Endothelial cell of umbilical vein (primary cell): ENCODE measurements at regions not wholly inside any gene's neighbourhood (a gene's known extent, or its start where the extent isn't known, plus 50 kb on each side); places are given as distances from the start of the nearest gene placed in this dataset.

ENCODE experiments used
- BruUV-seq: library from RNA; stranded (reverse); fragments of 400-500 nt; replicated peaks from 2 replicates; lab custom pipeline; 2021; lab: Mats Ljungman, UMichigan
- CTCF ChIA-PET: fragments of 300-600, 350-600 bp; sonication (Branson Sonifier 250); formaldehyde crosslinking; loops from one replicate; lab custom pipeline; 2021; ENCODE audit warnings: antibody characterized with exemption, inconsistent platforms; lab: Charles Lee
- POLR2A ChIA-PET: fragments of 300-600, 350-600 bp; sonication (Branson Sonifier 250); formaldehyde crosslinking; loops from one replicate; lab custom pipeline; 2021; ENCODE audit warnings: antibody characterized with exemption, inconsistent platforms; lab: Charles Lee
- DNase-seq: peaks from one replicate; pipeline ENCODE4 v3.0.0-alpha.2; 2011; ENCODE audit warnings: low read depth, low spot score
- FAIRE-seq: peaks from 2 replicates; lab custom pipeline; 2011; peaks lifted over from hg19 to GRCh38; lab: Jason Lieb, UNC
- H2AFZ ChIP-seq: 2 replicates; pipeline ENCODE4 v1.6.0; 2012; ENCODE audit warnings: low read depth, low read length, control low read depth, inconsistent platforms
- H3K27ac ChIP-seq: 2 replicates; pipeline ENCODE4 v1.5.1; 2011; ENCODE audit warnings: low read depth, mild to moderate bottlenecking, control low read depth, low read length, moderate library complexity; ENCODE audit not compliant: insufficient read depth
- H3K27me3 ChIP-seq, 2 experiments: 2 replicates each; pipeline versions ENCODE4 v1.6.0 to v1.6.1; 2011; ENCODE audit warnings: low read length in 2 of 2, mixed read lengths in 1 of 2; ENCODE audit not compliant: control insufficient read depth in 2 of 2, insufficient read depth in 2 of 2
- H3K36me3 ChIP-seq, 2 experiments: 2 replicates in 1 of 2; 3 replicates in 1 of 2; pipeline ENCODE4 v1.5.1; 2011; ENCODE audit warnings: low read length in 2 of 2, mild to moderate bottlenecking in 1 of 2, moderate library complexity in 1 of 2; ENCODE audit not compliant: control insufficient read depth in 2 of 2, insufficient read depth in 2 of 2; ENCODE audit errors: extremely low read depth in 1 of 2
- H3K4me1 ChIP-seq: 3 replicates; pipeline ENCODE4 v1.5.1; 2011; ENCODE audit warnings: mild to moderate bottlenecking, low read length; ENCODE audit not compliant: control insufficient read depth, insufficient read depth; ENCODE audit errors: extremely low read depth
- H3K4me2 ChIP-seq: 2 replicates; pipeline ENCODE4 v1.6.1; 2011; ENCODE audit warnings: low read length, control low read depth, mixed read lengths; ENCODE audit not compliant: insufficient read depth
- H3K4me3 ChIP-seq, 3 experiments: fragments of 200-600 bp in 1 of 3; sonication (generic), shearing (Covaris generic) in 1 of 3; replicated peaks in 1 of 3; 2 replicates each; pipeline ENCODE4 v1.5.1; 2011 to 2016; ENCODE audit warnings: control low read depth in 3 of 3, low read length in 3 of 3, mild to moderate bottlenecking in 2 of 3, inconsistent platforms in 1 of 3, low read depth in 1 of 3, moderate library complexity in 1 of 3; ENCODE audit not compliant: insufficient read depth in 1 of 3
- H3K79me2 ChIP-seq: 2 replicates; pipeline ENCODE4 v1.6.0; 2012; ENCODE audit warnings: low read length, inconsistent platforms; ENCODE audit not compliant: control insufficient read depth, insufficient read depth
- H3K9ac ChIP-seq: replicated peaks from 2 replicates; pipeline ENCODE3; 2011; ENCODE audit warnings: low read length, control low read depth; ENCODE audit not compliant: insufficient read depth; ENCODE audit errors: extremely low read depth
- H3K9me1 ChIP-seq: replicated peaks from 3 replicates; pipeline ENCODE4 v1.6.0; 2011; ENCODE audit warnings: mild to moderate bottlenecking, low read length; ENCODE audit not compliant: control insufficient read depth, insufficient read depth; ENCODE audit errors: extremely low read depth
- H3K9me3 ChIP-seq: replicated peaks from 2 replicates; pipeline ENCODE4 v1.5.1; 2012; ENCODE audit warnings: low read length, inconsistent platforms; ENCODE audit not compliant: control insufficient read depth, insufficient read depth
- H4K20me1 ChIP-seq: replicated peaks from 2 replicates; pipeline ENCODE3; 2011; ENCODE audit warnings: mild to moderate bottlenecking, low read length; ENCODE audit not compliant: control insufficient read depth, insufficient read depth; ENCODE audit errors: extremely low read depth
- CTCF ChIP-seq, 2 donors: IDR thresholded peaks; 1 replicate in 1 of 2; 2 replicates in 1 of 2; pipeline ENCODE4 v1.5.1; 2011; ENCODE audit warnings: low read length in 2 of 2, mild to moderate bottlenecking in 2 of 2, moderate library complexity in 2 of 2, control low read depth in 1 of 2, inconsistent platforms in 1 of 2, low read depth in 1 of 2; ENCODE audit not compliant: insufficient read depth in 1 of 2; ENCODE audit errors: extremely low read depth in 1 of 2
- EZH2 ChIP-seq: IDR thresholded peaks from 2 replicates; pipeline ENCODE4 v1.6.1; 2012; ENCODE audit warnings: borderline replicate concordance, low read depth, mild to moderate bottlenecking, moderate library complexity, low read length, inconsistent platforms; ENCODE audit not compliant: severe bottlenecking
- FOS ChIP-seq: IDR thresholded peaks from 2 replicates; pipeline ENCODE4 v1.6.1; 2011; ENCODE audit warnings: mild to moderate bottlenecking, low read length, moderate library complexity, borderline replicate concordance; ENCODE audit not compliant: insufficient read depth
- GATA2 ChIP-seq: IDR thresholded peaks from 2 replicates; pipeline ENCODE4 v1.7.0; 2011; ENCODE audit warnings: low read depth, mild to moderate bottlenecking, moderate library complexity, mixed read lengths, low read length; ENCODE audit not compliant: insufficient read length, insufficient read depth
- JUN ChIP-seq: IDR thresholded peaks from 2 replicates; pipeline ENCODE4 v1.6.1; 2011; ENCODE audit warnings: borderline replicate concordance, low read depth; ENCODE audit not compliant: insufficient read length, insufficient read depth
- MAX ChIP-seq: IDR thresholded peaks from 2 replicates; pipeline ENCODE4 v1.6.1; 2011; ENCODE audit not compliant: insufficient read depth, insufficient read length
- MYC ChIP-seq: IDR thresholded peaks from one replicate; pipeline ENCODE4 v1.6.1; 2011; ENCODE audit warnings: mild to moderate bottlenecking, low read depth, low read length
- POLR2A ChIP-seq: IDR thresholded peaks from 2 replicates; pipeline ENCODE4 v1.6.1; 2012; ENCODE audit warnings: low read depth, mild to moderate bottlenecking, control low read depth, low read length
- POLR2AphosphoS5 ChIP-seq: IDR thresholded peaks from 2 replicates; pipeline ENCODE4 v1.6.1; 2012; ENCODE audit warnings: low read depth, mild to moderate bottlenecking, control low read depth, low read length, moderate library complexity; ENCODE audit not compliant: insufficient read depth
- dilution Hi-C: fragments of 300-500 bp; cut with MboI; formaldehyde crosslinking; loops from one replicate; pipeline ENCODE4 v1.15.0; 2019; ENCODE audit warnings: low sequenced_read_pairs; ENCODE audit not compliant: extremely low pct_ligation_motif_present
- intact Hi-C: fragments of 100-400 bp; cut with micrococcal nuclease; formaldehyde crosslinking; loops from one replicate; pipeline ENCODE4 v1.10.0; 2022

GRCh38 chr6:28710466-28711191 lies 184.9 kb downstream of the GPX5 start:
- Histone ChIP-seq H3K4me2 (no peak overlapping the region), H4K20me1 (no peaks in the 10 kb centered on the region), H3K9ac (no peak overlapping the region), H3K36me3 (no peaks in the 10 kb centered on the region), H3K27me3 (peaks cover 0 to 2% of the 10 kb centered on the region in 2 experiments), H3K27ac (no peak overlapping the region), H3K9me3 (no peaks in the 10 kb centered on the region), H3K4me1 (peaks cover 5% of the 10 kb centered on the region), H3K79me2 (no peaks in the 10 kb centered on the region), H3K9me1 (no peaks in the 10 kb centered on the region), H2AFZ (no peak overlapping the region), H3K4me3 (no peak overlapping the region)
- ChIA-PET CTCF (no interaction called here), POLR2A (no interaction called here)
- FAIRE-seq (no peak), DNase-seq (no peak)
- dilution Hi-C loops = no loop called here
- BruUV-seq = no TSS peak
- TF ChIP-seq MYC (no peak), FOS (no peak), CTCF (IDR thresholded peaks at IDR 0.05; ENCODE audit: extremely low read depth in 1 of 2, insufficient read depth in 1 of 2, low read depth in 1 of 2, low read length in 2 of 2) (no peak), EZH2 (no peak), POLR2AphosphoS5 (no peak), MAX (no peak), JUN (no peak), GATA2 (no peak), POLR2A (no peak)
- intact Hi-C loops = no loop called here
